ENCODE measurements at regions not wholly inside any gene's neighbourhood (a gene's known extent, or its start where the extent isn't known, plus 50 kb on each side); places are given as distances from the start of the nearest gene placed in this dataset.

DNA sequence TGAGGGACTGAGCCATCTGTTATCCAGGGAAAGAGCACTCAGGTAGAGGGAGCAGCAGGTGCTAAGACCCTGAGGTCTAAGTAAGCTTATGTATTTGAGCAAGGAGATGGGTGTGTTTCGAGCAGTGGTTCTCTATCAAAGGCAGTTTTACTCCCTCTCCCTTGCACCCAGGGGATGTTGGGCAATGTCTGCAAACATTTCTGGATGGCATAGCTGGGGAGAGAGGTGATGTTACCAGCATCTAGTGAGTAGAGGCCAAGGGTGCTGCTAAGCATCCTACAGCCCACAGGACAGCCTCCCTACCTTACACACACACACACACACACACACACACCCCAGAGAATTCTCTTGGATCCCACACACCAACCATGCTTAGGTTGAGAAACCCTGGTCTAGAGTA is 221.0 kb upstream of the PWP1 start:
- H3K9ac ChIP-seq (ENCODE audit: low read depth, low read length): no peak overlapping the region
- no peaks in the 10 kb centered on the region for H3K27me3 ChIP-seq (ENCODE audit: insufficient read depth, low read length)
- H3K27ac ChIP-seq (ENCODE audit: low read depth, low read length): no peak overlapping the region
- H3K4me1 ChIP-seq (ENCODE audit: insufficient read depth, low read length): peaks cover 7% of the 10 kb centered on the region; the same call in 1 of the 2 replicates
- no peaks in the 10 kb centered on the region for H3K36me3 ChIP-seq (ENCODE audit: insufficient read depth, low read length)
- H3K4me3 ChIP-seq (ENCODE audit: low read length): no peak overlapping the region
- 100% methylated on average over 1 of the region's 1 CpG for WGBS
- H3K9me3 ChIP-seq (ENCODE audit: insufficient read depth, low read depth, low read length): no peaks in the 10 kb centered on the region

GRCh38 chr12:107465625-107466024 is 220.0 kb upstream of the PWP1 start:
- no peak overlapping the region for H3K9ac ChIP-seq (ENCODE audit: low read depth, low read length)
- peaks cover 7% of the 10 kb centered on the region; the same call in 1 of the 2 replicates for H3K4me1 ChIP-seq (ENCODE audit: insufficient read depth, low read length)
- no peak overlapping the region for H3K4me3 ChIP-seq (ENCODE audit: low read length)
- no peaks in the 10 kb centered on the region for H3K27me3 ChIP-seq (ENCODE audit: insufficient read depth, low read length)
- H3K36me3 ChIP-seq (ENCODE audit: insufficient read depth, low read length): no peaks in the 10 kb centered on the region
- no peak overlapping the region for H3K27ac ChIP-seq (ENCODE audit: low read depth, low read length)
- WGBS: 86% methylated on average over 11 of the region's 11 CpGs
- H3K9me3 ChIP-seq (ENCODE audit: insufficient read depth, low read depth, low read length): no peaks in the 10 kb centered on the region

GRCh38 chr12:107467716-107468115 is 217.9 kb upstream of the PWP1 start:
- no peaks in the 10 kb centered on the region for H3K9me3 ChIP-seq (ENCODE audit: insufficient read depth, low read depth, low read length)
- no peaks in the 10 kb centered on the region for H3K27me3 ChIP-seq (ENCODE audit: insufficient read depth, low read length)
- peaks cover 7% of the 10 kb centered on the region; the same call in 1 of the 2 replicates for H3K4me1 ChIP-seq (ENCODE audit: insufficient read depth, low read length)
- H3K4me3 ChIP-seq (ENCODE audit: low read length): no peak overlapping the region
- H3K36me3 ChIP-seq (ENCODE audit: insufficient read depth, low read length): no peaks in the 10 kb centered on the region
- no peak overlapping the region for H3K9ac ChIP-seq (ENCODE audit: low read depth, low read length)
- WGBS: 48% methylated on average over 6 of the region's 6 CpGs
- no peak overlapping the region for H3K27ac ChIP-seq (ENCODE audit: low read depth, low read length)

GRCh38 chr12:107468182-107468581 is 217.4 kb upstream of the PWP1 start:
- Histone ChIP-seq H3K9ac (ENCODE audit: low read depth, low read length) (no peak overlapping the region), H3K4me1 (ENCODE audit: insufficient read depth, low read length) (peaks cover 7% of the 10 kb centered on the region; the same call in 1 of the 2 replicates), H3K27me3 (ENCODE audit: insufficient read depth, low read length) (no peaks in the 10 kb centered on the region), H3K36me3 (ENCODE audit: insufficient read depth, low read length) (no peaks in the 10 kb centered on the region), H3K4me3 (ENCODE audit: low read length) (no peak overlapping the region), H3K9me3 (ENCODE audit: insufficient read depth, low read depth, low read length) (no peaks in the 10 kb centered on the region), H3K27ac (ENCODE audit: low read depth, low read length) (no peak overlapping the region)
- 49% methylated on average over 4 of the region's 4 CpGs for WGBS

DNA sequence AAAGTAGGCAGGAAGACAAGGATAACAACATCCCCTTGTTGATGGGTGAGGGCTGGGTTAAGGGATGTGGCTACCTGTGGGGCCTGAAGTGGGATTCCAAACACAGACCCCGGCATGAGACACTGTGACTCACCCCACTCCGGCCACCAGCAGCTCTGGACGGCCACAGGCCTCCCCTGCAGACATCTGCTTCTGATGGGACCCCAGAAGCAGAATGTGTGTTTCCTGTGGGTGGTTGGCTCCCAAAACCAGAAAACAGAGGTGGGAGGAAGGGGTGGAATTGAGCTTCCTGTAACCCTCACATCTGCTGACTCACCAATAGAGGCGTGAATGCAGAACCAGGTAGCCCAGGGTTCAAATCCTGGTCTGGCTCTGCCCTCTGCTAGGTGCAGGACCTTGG is 216.6 kb upstream of the PWP1 start:
- Histone ChIP-seq H3K9ac (ENCODE audit: low read depth, low read length) (no peak overlapping the region), H3K4me3 (ENCODE audit: low read length) (no peak overlapping the region), H3K36me3 (ENCODE audit: insufficient read depth, low read length) (no peaks in the 10 kb centered on the region), H3K9me3 (ENCODE audit: insufficient read depth, low read depth, low read length) (no peaks in the 10 kb centered on the region), H3K27ac (ENCODE audit: low read depth, low read length) (no peak overlapping the region), H3K4me1 (ENCODE audit: insufficient read depth, low read length) (peaks cover 7% of the 10 kb centered on the region; the same call in 1 of the 2 replicates), H3K27me3 (ENCODE audit: insufficient read depth, low read length) (no peaks in the 10 kb centered on the region)
- WGBS: 94% methylated on average over 4 of the region's 4 CpGs

GRCh38 chr12:107470645-107471044 is 215.0 kb upstream of the PWP1 start:
- WGBS: 93% methylated on average over 8 of the region's 8 CpGs

GRCh38 chr12:107472308-107472707 is 213.3 kb upstream of the PWP1 start:
- Histone ChIP-seq H3K27ac (ENCODE audit: low read depth, low read length) (no peak overlapping the region), H3K4me3 (ENCODE audit: low read length) (no peak overlapping the region), H3K27me3 (ENCODE audit: insufficient read depth, low read length) (no peaks in the 10 kb centered on the region), H3K9me3 (ENCODE audit: insufficient read depth, low read depth, low read length) (no peaks in the 10 kb centered on the region), H3K9ac (ENCODE audit: low read depth, low read length) (no peak overlapping the region), H3K36me3 (ENCODE audit: insufficient read depth, low read length) (no peaks in the 10 kb centered on the region), H3K4me1 (ENCODE audit: insufficient read depth, low read length) (peaks cover 7% of the 10 kb centered on the region; the same call in 1 of the 2 replicates)
- WGBS: 94% methylated on average over 6 of the region's 6 CpGs

More at GRCh38 chr12:107470645-107471044, 215.0 kb upstream of the PWP1 start:
- Histone ChIP-seq H3K9ac (ENCODE audit: low read depth, low read length) (no peak overlapping the region), H3K4me3 (ENCODE audit: low read length) (no peak overlapping the region), H3K9me3 (ENCODE audit: insufficient read depth, low read depth, low read length) (no peaks in the 10 kb centered on the region), H3K36me3 (ENCODE audit: insufficient read depth, low read length) (no peaks in the 10 kb centered on the region), H3K27me3 (ENCODE audit: insufficient read depth, low read length) (no peaks in the 10 kb centered on the region), H3K27ac (ENCODE audit: low read depth, low read length) (no peak overlapping the region), H3K4me1 (ENCODE audit: insufficient read depth, low read length) (peaks cover 7% of the 10 kb centered on the region; the same call in 1 of the 2 replicates)

DNA sequence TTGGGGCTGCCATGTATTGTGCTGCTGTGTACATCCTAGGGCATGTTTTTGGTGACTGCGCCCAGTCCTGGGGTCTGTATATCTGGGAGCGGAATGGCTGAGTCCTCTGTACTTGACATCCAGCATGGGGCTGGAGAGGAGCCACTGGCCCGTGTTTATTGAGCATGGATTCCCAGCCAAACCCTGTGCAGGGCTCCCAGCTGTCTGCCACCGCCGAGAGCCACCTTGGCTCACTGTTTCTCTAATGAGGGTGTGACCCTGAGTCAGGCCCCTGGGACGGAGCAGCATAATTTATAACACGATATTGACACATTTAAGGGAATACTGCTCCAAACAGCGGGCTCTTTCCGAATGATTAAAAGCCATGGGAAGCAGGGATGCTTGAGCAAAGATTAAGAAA is 211.5 kb upstream of the PWP1 start:
- Histone ChIP-seq H3K27ac (ENCODE audit: low read depth, low read length) (no peak overlapping the region), H3K9ac (ENCODE audit: low read depth, low read length) (no peak overlapping the region), H3K9me3 (ENCODE audit: insufficient read depth, low read depth, low read length) (no peaks in the 10 kb centered on the region), H3K4me3 (ENCODE audit: low read length) (no peak overlapping the region), H3K27me3 (ENCODE audit: insufficient read depth, low read length) (no peaks in the 10 kb centered on the region), H3K4me1 (ENCODE audit: insufficient read depth, low read length) (no peaks in the 10 kb centered on the region), H3K36me3 (ENCODE audit: insufficient read depth, low read length) (no peaks in the 10 kb centered on the region)
- 97% methylated on average over 9 of the region's 9 CpGs for WGBS

- WGBS: 86% methylated on average over 4 of the region's 4 CpGs
Observed at GRCh38 chr12:107474639-107475539, 210.7 kb upstream of the PWP1 start.

GRCh38 chr12:107475900-107476299 is 209.7 kb upstream of the PWP1 start:
- no peaks in the 10 kb centered on the region for H3K4me1 ChIP-seq (ENCODE audit: insufficient read depth, low read length)
- WGBS: 86% methylated on average over 4 of the region's 4 CpGs
- no peaks in the 10 kb centered on the region for H3K27me3 ChIP-seq (ENCODE audit: insufficient read depth, low read length)
- H3K4me3 ChIP-seq (ENCODE audit: low read length): no peak overlapping the region
- no peak overlapping the region for H3K9ac ChIP-seq (ENCODE audit: low read depth, low read length)
- no peaks in the 10 kb centered on the region for H3K9me3 ChIP-seq (ENCODE audit: insufficient read depth, low read depth, low read length)
- H3K27ac ChIP-seq (ENCODE audit: low read depth, low read length): no peak overlapping the region
- H3K36me3 ChIP-seq (ENCODE audit: insufficient read depth, low read length): no peaks in the 10 kb centered on the region

More at GRCh38 chr12:107474639-107475539, 210.7 kb upstream of the PWP1 start:
- Histone ChIP-seq H3K36me3 (ENCODE audit: insufficient read depth, low read length) (no peaks in the 10 kb centered on the region), H3K9me3 (ENCODE audit: insufficient read depth, low read depth, low read length) (no peaks in the 10 kb centered on the region), H3K4me3 (ENCODE audit: low read length) (no peak overlapping the region), H3K9ac (ENCODE audit: low read depth, low read length) (no peak overlapping the region), H3K27ac (ENCODE audit: low read depth, low read length) (no peak overlapping the region), H3K27me3 (ENCODE audit: insufficient read depth, low read length) (no peaks in the 10 kb centered on the region), H3K4me1 (ENCODE audit: insufficient read depth, low read length) (no peaks in the 10 kb centered on the region)

DNA sequence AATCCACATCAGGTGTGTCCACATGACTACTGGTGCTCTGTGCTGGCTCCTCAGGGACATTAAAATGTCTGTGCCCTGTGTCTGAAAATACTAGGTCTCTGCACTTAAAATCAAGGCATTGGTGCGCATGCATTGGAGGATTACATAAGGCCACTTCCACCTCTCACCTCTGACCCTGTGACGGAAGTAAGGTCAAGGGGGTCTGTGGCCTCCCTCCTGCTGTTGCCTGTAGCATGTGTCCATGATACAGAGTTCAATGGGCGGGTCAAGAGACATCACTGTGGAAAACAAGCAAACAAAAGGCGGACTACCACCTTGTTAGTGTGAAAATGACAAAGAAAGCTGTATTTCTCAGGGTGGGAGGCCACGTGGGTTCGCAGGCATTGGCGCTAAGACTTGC is 208.6 kb upstream of the PWP1 start:
- 93% methylated on average over 7 of the region's 7 CpGs for WGBS

More for the DNA sequence above, 208.6 kb upstream of the PWP1 start:
- no peak overlapping the region for H3K9ac ChIP-seq (ENCODE audit: low read depth, low read length)
- no peaks in the 10 kb centered on the region for H3K9me3 ChIP-seq (ENCODE audit: insufficient read depth, low read depth, low read length)
- no peaks in the 10 kb centered on the region for H3K4me1 ChIP-seq (ENCODE audit: insufficient read depth, low read length)
- no peak overlapping the region for H3K27ac ChIP-seq (ENCODE audit: low read depth, low read length)
- no peaks in the 10 kb centered on the region for H3K27me3 ChIP-seq (ENCODE audit: insufficient read depth, low read length)
- no peaks in the 10 kb centered on the region for H3K36me3 ChIP-seq (ENCODE audit: insufficient read depth, low read length)
- no peak overlapping the region for H3K4me3 ChIP-seq (ENCODE audit: low read length)

All from HUES64 (cell line).